SK-N-SH (cell line): ENCODE measurements at regions not wholly inside any gene's neighbourhood (a gene's known extent, or its start where the extent isn't known, plus 50 kb on each side); places are given as distances from the start of the nearest gene placed in this dataset.

Source experiments
- CTCF ChIA-PET: fragments of 300-600, 350-600 bp; formaldehyde crosslinking; extraction: SDS; loops from one replicate; lab custom pipeline; 2021; lab: Yijun Ruan, JAX
- POLR2A ChIA-PET: fragments of 350-600 bp; sonication (Branson Sonifier 250); formaldehyde crosslinking; extraction: SDS; loops from one replicate; lab custom pipeline; 2020; ENCODE audit warnings: antibody characterized with exemption, inconsistent platforms; lab: Yijun Ruan, JAX
- DNase-seq: peaks from one replicate; pipeline ENCODE4 v3.0.0; 2012
- H2AFZ ChIP-seq: fragments of 200-600 bp; sonication (generic); 2 replicates; pipeline ENCODE4 v1.8.1; 2016; ENCODE audit warnings: antibody characterized with exemption, mild to moderate bottlenecking, low read depth
- H3F3A ChIP-seq: fragments of 200-600 bp; sonication (generic); replicated peaks from 2 replicates; pipeline ENCODE3; 2016; ENCODE audit warnings: antibody characterized with exemption, mild to moderate bottlenecking; ENCODE audit not compliant: insufficient read depth
- H3K27ac ChIP-seq, 2 experiments: fragments of 200-500 bp in 1 of 2; fragments of 200-600 bp in 1 of 2; sonication (Bioruptor generic) in 1 of 2; sonication (generic), shearing (Covaris generic) in 1 of 2; 2 replicates each; pipeline versions ENCODE4 v1.5.1 to v1.6.1; 2014 to 2016; ENCODE audit warnings: low read depth in 2 of 2, inconsistent platforms in 1 of 2, low read length in 1 of 2, mild to moderate bottlenecking in 1 of 2, mixed read lengths in 1 of 2
- H3K27me3 ChIP-seq: fragments of 200-600 bp; sonication (generic), shearing (Covaris generic); 2 replicates; pipeline ENCODE4 v1.6.1; 2016; ENCODE audit warnings: mixed run types; ENCODE audit not compliant: insufficient read depth
- H3K36me3 ChIP-seq, 2 experiments: fragments of 200-500 bp in 1 of 2; fragments of 200-600 bp in 1 of 2; sonication (Bioruptor generic) in 1 of 2; sonication (generic) in 1 of 2; replicated peaks in 1 of 2; 2 replicates each; pipeline versions ENCODE3 to v1.5.1; 2014 to 2016; ENCODE audit warnings: low read length in 1 of 2, mild to moderate bottlenecking in 1 of 2; ENCODE audit not compliant: insufficient read depth in 2 of 2, control insufficient read depth in 1 of 2
- H3K4me1 ChIP-seq, 2 experiments: fragments of 200-500 bp in 1 of 2; fragments of 200-600 bp in 1 of 2; sonication (Bioruptor generic) in 1 of 2; sonication (generic), shearing (Covaris generic) in 1 of 2; 2 replicates each; pipeline versions ENCODE4 v1.5.1 to v1.6.1; 2014 to 2016; ENCODE audit warnings: low read depth in 1 of 2, low read length in 1 of 2, mixed run types in 1 of 2; ENCODE audit not compliant: insufficient read depth in 2 of 2, control insufficient read depth in 1 of 2
- H3K4me2 ChIP-seq: fragments of 200-600 bp; sonication (generic), shearing (Covaris generic); 2 replicates; pipeline ENCODE4 v1.6.1; 2017; ENCODE audit warnings: mixed run types
- H3K4me3 ChIP-seq, 2 experiments: fragments of 200-500 bp in 1 of 2; fragments of 200-600 bp in 1 of 2; sonication (Bioruptor generic) in 1 of 2; sonication (generic), shearing (Covaris generic) in 1 of 2; 2 replicates each; pipeline versions ENCODE4 v1.5.1 to v1.8.1; 2014 to 2016; ENCODE audit warnings: low read depth in 2 of 2, inconsistent platforms in 1 of 2, low read length in 1 of 2, mild to moderate bottlenecking in 1 of 2, mixed read lengths in 1 of 2, moderate library complexity in 1 of 2
- H3K79me2 ChIP-seq: fragments of 200-600 bp; sonication (generic); 2 replicates; pipeline ENCODE4 v1.8.1; 2017; ENCODE audit warnings: mild to moderate bottlenecking; ENCODE audit not compliant: insufficient read depth
- H3K9ac ChIP-seq: fragments of 200-600 bp; sonication (generic); 2 replicates; pipeline ENCODE4 v1.6.1; 2017; ENCODE audit warnings: mixed run types
- H3K9me2 ChIP-seq: fragments of 200-600 bp; sonication (generic); 2 replicates; pipeline ENCODE4 v1.6.1; 2017; ENCODE audit warnings: mixed run types
- H3K9me3 ChIP-seq: fragments of 200-600 bp; sonication (generic); 2 replicates; pipeline ENCODE4 v1.6.1; 2017; ENCODE audit warnings: mixed run types, mild to moderate bottlenecking, moderate library complexity
- H4K20me1 ChIP-seq: fragments of 200-600 bp; sonication (generic); 2 replicates; pipeline ENCODE4 v1.6.1; 2017; ENCODE audit warnings: mild to moderate bottlenecking, mixed run types; ENCODE audit not compliant: insufficient read depth
- CTCF ChIP-seq: fragments of 200-600 bp; sonication (generic); IDR thresholded peaks from 2 replicates; pipeline ENCODE4 v1.6.1; 2017; ENCODE audit warnings: antibody characterized with exemption, mild to moderate bottlenecking, moderate library complexity
- ELF1 ChIP-seq: IDR thresholded peaks from 2 replicates; pipeline ENCODE4 v1.4.0; 2012
- FOSL2 ChIP-seq: IDR thresholded peaks from 2 replicates; pipeline ENCODE4 v1.4.0; 2012; ENCODE audit warnings: low read depth, mild to moderate bottlenecking, moderate library complexity, borderline replicate concordance
- FOXM1 ChIP-seq: IDR thresholded peaks from 2 replicates; pipeline ENCODE4 v1.4.0; 2012; ENCODE audit warnings: low read depth, mild to moderate bottlenecking
- GATA2 ChIP-seq: sonication (generic); formaldehyde crosslinking; IDR thresholded peaks from 2 replicates; pipeline ENCODE4 v1.5.0; 2020; ENCODE audit warnings: mild to moderate bottlenecking, missing genetic modification reagents
- IRF3 ChIP-seq: fragments of 150-350 bp; IDR thresholded peaks from 2 replicates; pipeline ENCODE4 v1.6.1; 2016; ENCODE audit warnings: mild to moderate bottlenecking, low read depth, low read length
- MEF2A ChIP-seq: IDR thresholded peaks from 2 replicates; pipeline ENCODE4 v1.4.0; 2012; ENCODE audit warnings: low read depth, borderline replicate concordance
- PBX3 ChIP-seq: IDR thresholded peaks from 2 replicates; pipeline ENCODE4; 2012
- RFX5 ChIP-seq: IDR thresholded peaks from 2 replicates; pipeline ENCODE4 v1.6.1; 2012; ENCODE audit warnings: mild to moderate bottlenecking, improper control_type of control experiment, low read length
- RXRA ChIP-seq: IDR thresholded peaks from 2 replicates; pipeline ENCODE4 v1.4.0; 2012; ENCODE audit warnings: low read depth, mild to moderate bottlenecking, borderline replicate concordance
- SMC3 ChIP-seq: IDR thresholded peaks from 2 replicates; pipeline ENCODE4 v1.6.1; 2012; ENCODE audit warnings: low read depth, low read length, improper control_type of control experiment
- TAF1 ChIP-seq: IDR thresholded peaks from 2 replicates; pipeline ENCODE4 v1.6.1; 2012; ENCODE audit warnings: low read depth, mild to moderate bottlenecking, low read length, moderate library complexity, borderline replicate concordance
- USF1 ChIP-seq: IDR thresholded peaks from 2 replicates; pipeline ENCODE4 v1.4.0; 2012; ENCODE audit warnings: low read depth, borderline replicate concordance
- USF2 ChIP-seq: fragments of 150-350 bp; IDR thresholded peaks from 2 replicates; pipeline ENCODE4 v1.6.1; 2017; ENCODE audit warnings: antibody characterized with exemption, low read length, low read depth, borderline replicate concordance
- WGBS: methylation state at CpG from one replicate; pipeline ENCODE4 v1.1.6; 2017; ENCODE audit warnings: low lambda C conversion rate; 5-methylcytosine and 5-hydroxymethylcytosine counted together

GRCh38 chrX:129092757-129093156, 430.5 kb downstream of the SMARCA1 start:
- H3K27me3 ChIP-seq = no peaks in the 10 kb centered on the region
- no peak for DNase-seq
- no peaks in the 10 kb centered on the region for H3F3A ChIP-seq
- H3K4me3 ChIP-seq = no peak overlapping the region
- H3K9me3 ChIP-seq = no peaks in the 10 kb centered on the region
- ChIA-PET POLR2A (no interaction called here), CTCF (interaction anchor here (0.7 to 1.8 kb wide), 2 partner anchors 16 to 23 kb away, joined by 3 to 4 read pairs; no protein-coding TSS in a partner anchor)
- no peaks in the 10 kb centered on the region for H4K20me1 ChIP-seq
- no peaks in the 10 kb centered on the region for H3K36me3 ChIP-seq
- no peak overlapping the region for H3K27ac ChIP-seq
- no peak for TF ChIP-seq PBX3
- TF ChIP-seq USF2 = no peak
- H3K9me2 ChIP-seq = no peaks in the 10 kb centered on the region
- no peak overlapping the region for H3K9ac ChIP-seq
- no peak overlapping the region for H2AFZ ChIP-seq
- H3K4me2 ChIP-seq = no peak overlapping the region
- no peaks in the 10 kb centered on the region for H3K79me2 ChIP-seq
- H3K4me1 ChIP-seq = no peaks in the 10 kb centered on the region

GRCh38 chrX:129092242-129092641, 431.0 kb downstream of the SMARCA1 start:
- Histone ChIP-seq H3K27ac (no peak overlapping the region), H3K79me2 (no peaks in the 10 kb centered on the region), H3K4me1 (no peaks in the 10 kb centered on the region), H3K27me3 (no peaks in the 10 kb centered on the region), H3K4me2 (no peak overlapping the region), H3K9me3 (no peaks in the 10 kb centered on the region), H3K9me2 (no peaks in the 10 kb centered on the region), H4K20me1 (no peaks in the 10 kb centered on the region), H3K36me3 (no peaks in the 10 kb centered on the region), H3K9ac (no peak overlapping the region), H3F3A (no peaks in the 10 kb centered on the region), H3K4me3 (no peak overlapping the region), H2AFZ (no peak overlapping the region)
- ChIA-PET POLR2A (no interaction called here), CTCF (interaction anchor here (0.7 to 1.8 kb wide), 2 partner anchors 16 to 23 kb away, joined by 3 to 4 read pairs; no protein-coding TSS in a partner anchor)
- 12% methylated on average over 2 of the region's 2 CpGs for WGBS
- no peak for DNase-seq
- no peak for TF ChIP-seq PBX3
- TF ChIP-seq RXRA = no peak
- no peak for TF ChIP-seq ELF1
- no peak for TF ChIP-seq USF1
- TF ChIP-seq GATA2 = no peak
- TF ChIP-seq CTCF = no peak
- TF ChIP-seq MEF2A = no peak
- no peak for TF ChIP-seq RFX5
- no peak for TF ChIP-seq USF2
- TF ChIP-seq TAF1 = no peak
- TF ChIP-seq FOXM1 = no peak
- TF ChIP-seq SMC3 = no peak
- no peak for TF ChIP-seq FOSL2
- no peak for TF ChIP-seq IRF3
